ENCODE measurements at regions not wholly inside any gene's neighbourhood (a gene's known extent, or its start where the extent isn't known, plus 50 kb on each side); places are given as distances from the start of the nearest gene placed in this dataset.

DNA sequence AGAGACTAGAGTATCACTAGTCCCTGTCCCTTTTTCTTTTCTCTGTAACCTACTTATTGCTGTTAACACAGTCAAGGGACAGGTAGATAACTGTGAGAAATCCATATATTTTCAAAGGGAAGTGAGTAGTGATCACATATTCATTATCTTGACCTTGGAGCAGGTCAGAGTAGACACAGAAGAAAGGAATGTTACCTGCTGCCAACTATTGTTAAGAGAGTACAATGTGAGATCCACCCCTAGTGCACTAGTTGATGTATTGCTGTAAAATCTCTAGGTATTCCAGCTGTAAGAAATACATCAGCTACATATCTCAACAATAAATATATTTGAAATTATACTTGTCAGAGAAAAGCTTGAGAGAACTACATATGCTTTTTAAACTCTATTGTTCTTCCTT, 68.7 kb upstream of the ADGRL2 start:
- Histone ChIP-seq H3K4me2 (ENCODE audit: low read length) (no peak overlapping the region), H3K9me2 (ENCODE audit: insufficient read depth, low read length) (no peaks in the 10 kb centered on the region), H3K9ac (ENCODE audit: low read length) (no peak overlapping the region), H3K27me3 (ENCODE audit: insufficient read depth, low read depth, low read length) (no peaks in the 10 kb centered on the region), H4K20me1 (ENCODE audit: insufficient read depth) (no peaks in the 10 kb centered on the region), H3K4me3 (ENCODE audit: low read length) (no peak overlapping the region), H2AFZ (ENCODE audit: low read depth, low read length) (no peak overlapping the region), H3K36me3 (ENCODE audit: insufficient read depth, low read length) (no peaks in the 10 kb centered on the region), H3K79me2 (replicated peaks; ENCODE audit: insufficient read depth, low read length) (no peaks in the 10 kb centered on the region), H3K27ac (ENCODE audit: low read length) (no peak overlapping the region), H3F3A (ENCODE audit: insufficient read depth, low read length, poor library complexity, severe bottlenecking) (no peaks in the 10 kb centered on the region), H3K9me3 (ENCODE audit: low read length) (no peaks in the 10 kb centered on the region)
- TF ChIP-seq, protein P1, sequence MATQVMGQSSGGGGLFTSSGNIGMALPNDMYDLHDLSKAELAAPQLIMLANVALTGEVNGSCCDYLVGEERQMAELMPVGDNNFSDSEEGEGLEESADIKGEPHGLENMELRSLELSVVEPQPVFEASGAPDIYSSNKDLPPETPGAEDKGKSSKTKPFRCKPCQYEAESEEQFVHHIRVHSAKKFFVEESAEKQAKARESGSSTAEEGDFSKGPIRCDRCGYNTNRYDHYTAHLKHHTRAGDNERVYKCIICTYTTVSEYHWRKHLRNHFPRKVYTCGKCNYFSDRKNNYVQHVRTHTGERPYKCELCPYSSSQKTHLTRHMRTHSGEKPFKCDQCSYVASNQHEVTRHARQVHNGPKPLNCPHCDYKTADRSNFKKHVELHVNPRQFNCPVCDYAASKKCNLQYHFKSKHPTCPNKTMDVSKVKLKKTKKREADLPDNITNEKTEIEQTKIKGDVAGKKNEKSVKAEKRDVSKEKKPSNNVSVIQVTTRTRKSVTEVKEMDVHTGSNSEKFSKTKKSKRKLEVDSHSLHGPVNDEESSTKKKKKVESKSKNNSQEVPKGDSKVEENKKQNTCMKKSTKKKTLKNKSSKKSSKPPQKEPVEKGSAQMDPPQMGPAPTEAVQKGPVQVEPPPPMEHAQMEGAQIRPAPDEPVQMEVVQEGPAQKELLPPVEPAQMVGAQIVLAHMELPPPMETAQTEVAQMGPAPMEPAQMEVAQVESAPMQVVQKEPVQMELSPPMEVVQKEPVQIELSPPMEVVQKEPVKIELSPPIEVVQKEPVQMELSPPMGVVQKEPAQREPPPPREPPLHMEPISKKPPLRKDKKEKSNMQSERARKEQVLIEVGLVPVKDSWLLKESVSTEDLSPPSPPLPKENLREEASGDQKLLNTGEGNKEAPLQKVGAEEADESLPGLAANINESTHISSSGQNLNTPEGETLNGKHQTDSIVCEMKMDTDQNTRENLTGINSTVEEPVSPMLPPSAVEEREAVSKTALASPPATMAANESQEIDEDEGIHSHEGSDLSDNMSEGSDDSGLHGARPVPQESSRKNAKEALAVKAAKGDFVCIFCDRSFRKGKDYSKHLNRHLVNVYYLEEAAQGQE (IDR thresholded peaks at IDR 0.05; ENCODE audit: borderline replicate concordance): no peak
- TF ChIP-seq TAF1 (IDR thresholded peaks at IDR 0.05; ENCODE audit: low read depth) (no peak), RAD21 (conservative IDR thresholded peaks at IDR 0.05) (no peak), SMC3 (conservative IDR thresholded peaks at IDR 0.05; ENCODE audit: poor library complexity) (no peak), POLR2AphosphoS5 (IDR thresholded peaks at IDR 0.05) (no peak), EP300 (conservative IDR thresholded peaks at IDR 0.05; ENCODE audit: poor library complexity, severe bottlenecking) (no peak), EZH2 (IDR thresholded peaks at IDR 0.05; ENCODE audit: borderline replicate concordance, insufficient read depth, low read length, poor library complexity, severe bottlenecking) (no peak), MXI1 (conservative IDR thresholded peaks at IDR 0.05; ENCODE audit: poor library complexity, severe bottlenecking) (no peak)
- TF ChIP-seq, protein P2, sequence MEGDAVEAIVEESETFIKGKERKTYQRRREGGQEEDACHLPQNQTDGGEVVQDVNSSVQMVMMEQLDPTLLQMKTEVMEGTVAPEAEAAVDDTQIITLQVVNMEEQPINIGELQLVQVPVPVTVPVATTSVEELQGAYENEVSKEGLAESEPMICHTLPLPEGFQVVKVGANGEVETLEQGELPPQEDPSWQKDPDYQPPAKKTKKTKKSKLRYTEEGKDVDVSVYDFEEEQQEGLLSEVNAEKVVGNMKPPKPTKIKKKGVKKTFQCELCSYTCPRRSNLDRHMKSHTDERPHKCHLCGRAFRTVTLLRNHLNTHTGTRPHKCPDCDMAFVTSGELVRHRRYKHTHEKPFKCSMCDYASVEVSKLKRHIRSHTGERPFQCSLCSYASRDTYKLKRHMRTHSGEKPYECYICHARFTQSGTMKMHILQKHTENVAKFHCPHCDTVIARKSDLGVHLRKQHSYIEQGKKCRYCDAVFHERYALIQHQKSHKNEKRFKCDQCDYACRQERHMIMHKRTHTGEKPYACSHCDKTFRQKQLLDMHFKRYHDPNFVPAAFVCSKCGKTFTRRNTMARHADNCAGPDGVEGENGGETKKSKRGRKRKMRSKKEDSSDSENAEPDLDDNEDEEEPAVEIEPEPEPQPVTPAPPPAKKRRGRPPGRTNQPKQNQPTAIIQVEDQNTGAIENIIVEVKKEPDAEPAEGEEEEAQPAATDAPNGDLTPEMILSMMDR (IDR thresholded peaks at IDR 0.05; ENCODE audit: poor library complexity, severe bottlenecking): no peak

DNA sequence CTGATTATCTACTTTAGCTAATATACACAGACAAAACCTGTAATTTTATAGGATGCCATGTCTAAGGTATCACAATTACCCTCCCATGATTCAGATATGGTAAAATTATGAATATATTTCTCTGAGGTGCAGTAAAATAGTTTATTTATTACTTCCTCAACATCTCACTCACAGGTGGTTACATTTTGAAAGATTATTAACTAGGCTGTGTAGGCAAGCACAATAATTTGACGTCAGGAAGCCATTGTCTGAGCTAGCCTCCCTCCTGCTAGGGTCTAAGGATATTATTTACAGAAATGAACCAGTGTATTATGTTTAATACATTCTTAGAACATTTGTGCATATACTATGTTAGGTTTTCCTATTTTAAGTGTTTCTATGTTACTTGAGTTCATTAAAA, 69.9 kb upstream of the ADGRL2 start:
- H3K79me2 ChIP-seq (replicated peaks; ENCODE audit: insufficient read depth, low read length): no peaks in the 10 kb centered on the region
- no peak overlapping the region for H3K27ac ChIP-seq (ENCODE audit: low read length)
- H4K20me1 ChIP-seq (ENCODE audit: insufficient read depth): no peaks in the 10 kb centered on the region

More for the DNA sequence above, 69.9 kb upstream of the ADGRL2 start:
- Histone ChIP-seq H3K9me2 (ENCODE audit: insufficient read depth, low read length) (no peaks in the 10 kb centered on the region), H3K4me2 (ENCODE audit: low read length) (no peak overlapping the region), H3F3A (ENCODE audit: insufficient read depth, low read length, poor library complexity, severe bottlenecking) (no peaks in the 10 kb centered on the region), H3K27me3 (ENCODE audit: insufficient read depth, low read depth, low read length) (no peaks in the 10 kb centered on the region), H2AFZ (ENCODE audit: low read depth, low read length) (no peak overlapping the region), H3K9ac (ENCODE audit: low read length) (no peak overlapping the region), H3K36me3 (ENCODE audit: insufficient read depth, low read length) (no peaks in the 10 kb centered on the region), H3K4me3 (ENCODE audit: low read length) (no peak overlapping the region), H3K9me3 (ENCODE audit: low read length) (no peaks in the 10 kb centered on the region)
- TF ChIP-seq RAD21 (conservative IDR thresholded peaks at IDR 0.05): no peak
- no peak for TF ChIP-seq EZH2 (IDR thresholded peaks at IDR 0.05; ENCODE audit: borderline replicate concordance, insufficient read depth, low read length, poor library complexity, severe bottlenecking)
- TF ChIP-seq TAF1 (IDR thresholded peaks at IDR 0.05; ENCODE audit: low read depth): no peak
- no peak for TF ChIP-seq EP300 (conservative IDR thresholded peaks at IDR 0.05; ENCODE audit: poor library complexity, severe bottlenecking)
- TF ChIP-seq SMC3 (conservative IDR thresholded peaks at IDR 0.05; ENCODE audit: poor library complexity): no peak
- TF ChIP-seq, protein P1 (IDR thresholded peaks at IDR 0.05; ENCODE audit: borderline replicate concordance): no peak
- TF ChIP-seq MXI1 (conservative IDR thresholded peaks at IDR 0.05; ENCODE audit: poor library complexity, severe bottlenecking): no peak
- TF ChIP-seq POLR2AphosphoS5 (IDR thresholded peaks at IDR 0.05): no peak
- TF ChIP-seq, protein P2 (IDR thresholded peaks at IDR 0.05; ENCODE audit: poor library complexity, severe bottlenecking): no peak

Measured in neural cell (in vitro differentiated cells).